K562 (cell line): ENCODE measurements at regions not wholly inside any gene's neighbourhood (a gene's known extent, or its start where the extent isn't known, plus 50 kb on each side); places are given as distances from the start of the nearest gene placed in this dataset.
A peak's percentile ranks its signal among the peaks of the same experiment; 100 is the strongest.

Source experiments
- ATAC-seq: fragments of 200-7000 bp; cut with Tn5 transposase; 3 replicates; pipeline ENCODE4 v1.9.1; 2020; ENCODE audit warnings: moderate library complexity
- BruUV-seq: library from RNA; stranded (reverse); fragments of 400-500 nt; replicated peaks from 2 replicates; lab custom pipeline; 2021; lab: Mats Ljungman, UMichigan
- CTCF ChIA-PET: fragments of 300-600 bp; formaldehyde crosslinking; extraction: SDS; loops from one replicate; lab custom pipeline; 2021; ENCODE audit warnings: low intra/inter-chr PET ratio; lab: Yijun Ruan, JAX
- POLR2A ChIA-PET: fragments of 300-600, 350-650 bp; sonication (Branson Sonifier 250); formaldehyde crosslinking; extraction: SDS; loops from one replicate; lab custom pipeline; 2021; ENCODE audit warnings: antibody characterized with exemption, inconsistent platforms; lab: Yijun Ruan, JAX
- DNase-seq, 4 experiments: peaks; one replicate each; pipeline versions ENCODE4 v3.0.0 to v3.0.0-alpha.2; 2011 to 2018; ENCODE audit warnings: low spot score in 3 of 4, mixed read lengths in 3 of 4; ENCODE audit errors: extremely low read depth in 1 of 4
- FAIRE-seq: peaks from 2 replicates; lab custom pipeline; 2011; peaks lifted over from hg19 to GRCh38; lab: Jason Lieb, UNC
- H2AFZ ChIP-seq: 2 replicates; pipeline ENCODE4 v1.6.0; 2011; ENCODE audit warnings: low read depth, low read length, control low read depth, inconsistent platforms
- H3K27ac ChIP-seq: fragments of 200-600 bp; 3 replicates; pipeline ENCODE4 v1.8.0; 2011; ENCODE audit warnings: low read depth, mild to moderate bottlenecking, control low read depth, inconsistent platforms, low read length, moderate library complexity, mixed read lengths; ENCODE audit errors: extremely low read depth
- H3K27me3 ChIP-seq, 2 experiments: fragments of 300-600 bp in 1 of 2; 2 replicates in 1 of 2; 3 replicates in 1 of 2; pipeline versions ENCODE4 v1.6.0 to v1.8.0; 2011; ENCODE audit warnings: inconsistent platforms in 2 of 2, low read length in 2 of 2, mild to moderate bottlenecking in 1 of 2, mixed read lengths in 1 of 2, moderate library complexity in 1 of 2; ENCODE audit not compliant: control insufficient read depth in 2 of 2, insufficient read depth in 2 of 2
- H3K36me3 ChIP-seq: fragments of 300-600 bp; 3 replicates; pipeline ENCODE4 v1.8.0; 2011; ENCODE audit warnings: mild to moderate bottlenecking, low read length, inconsistent platforms; ENCODE audit not compliant: control insufficient read depth, insufficient read depth
- H3K4me1 ChIP-seq, 2 experiments: fragments of 200-600 bp in 1 of 2; replicated peaks in 1 of 2; 2 replicates in 1 of 2; 3 replicates in 1 of 2; pipeline versions ENCODE4 v1.5.1 to v1.8.0; 2011; ENCODE audit warnings: inconsistent platforms in 2 of 2, low read length in 2 of 2, mild to moderate bottlenecking in 1 of 2, mixed read lengths in 1 of 2, moderate library complexity in 1 of 2; ENCODE audit not compliant: control insufficient read depth in 2 of 2, insufficient read depth in 2 of 2
- H3K4me2 ChIP-seq: 2 replicates; pipeline ENCODE4 v1.6.1; 2011; ENCODE audit warnings: low read length, control low read depth, inconsistent platforms, mixed read lengths; ENCODE audit not compliant: insufficient read depth
- H3K4me3 ChIP-seq: fragments of 200-600 bp; sonication (generic), shearing (Covaris generic); 2 replicates; pipeline ENCODE4 v1.5.1; 2016; ENCODE audit warnings: control low read depth, inconsistent platforms
- H3K79me2 ChIP-seq: fragments of 200-600 bp; 3 replicates; pipeline ENCODE4 v1.8.0; 2011; ENCODE audit warnings: low read length, inconsistent platforms; ENCODE audit not compliant: control insufficient read depth, insufficient read depth
- H3K9ac ChIP-seq, 2 experiments: 2 replicates each; pipeline versions ENCODE4 v1.6.0 to v1.6.1; 2011; ENCODE audit warnings: low read depth in 2 of 2, low read length in 2 of 2, control low read depth in 1 of 2, inconsistent platforms in 1 of 2, mild to moderate bottlenecking in 1 of 2, mixed read lengths in 1 of 2; ENCODE audit not compliant: insufficient read depth in 1 of 2
- H3K9me1 ChIP-seq: one replicate; pipeline ENCODE4 v1.6.0; 2011; ENCODE audit warnings: inconsistent platforms, mild to moderate bottlenecking, low read length, moderate library complexity; ENCODE audit not compliant: control insufficient read depth, insufficient read depth
- H3K9me3 ChIP-seq: replicated peaks from 2 replicates; pipeline ENCODE4 v1.5.1; 2011; ENCODE audit warnings: low read depth, low read length, inconsistent platforms; ENCODE audit not compliant: control insufficient read depth, insufficient read depth
- H4K20me1 ChIP-seq: replicated peaks from 2 replicates; pipeline ENCODE4 v1.6.1; 2011; ENCODE audit warnings: low read length, inconsistent platforms, mixed read lengths; ENCODE audit not compliant: control insufficient read depth, insufficient read depth
- ADNP ChIP-seq: fragments of 200-800 bp; sonication (Bioruptor generic); IDR thresholded peaks from 2 replicates; pipeline ENCODE4 v1.6.1; 2016; ENCODE audit warnings: missing genetic modification characterization, missing compliant biosample characterization
- NFIC ChIP-seq: fragments of 450-650 bp; IDR thresholded peaks from 2 replicates; pipeline ENCODE4 v1.6.1; 2017; ENCODE audit warnings: mild to moderate bottlenecking, inconsistent platforms
- NR4A1 ChIP-seq, 2 experiments: fragments of 250-450 bp in 1 of 2; fragments of 450-650 bp in 1 of 2; sonication (Bioruptor Pico) in 1 of 2; IDR thresholded peaks; 2 replicates each; pipeline versions ENCODE4 v1.4.0 to v1.6.1; 2016 to 2020; ENCODE audit warnings: mild to moderate bottlenecking in 2 of 2, missing compliant biosample characterization in 1 of 2, missing genetic modification characterization in 1 of 2, moderate library complexity in 1 of 2
- SAP30 ChIP-seq: fragments of 200-600 bp; sonication (generic); IDR thresholded peaks from 2 replicates; pipeline ENCODE4 v1.6.1; 2012; ENCODE audit warnings: borderline replicate concordance, low read depth, mild to moderate bottlenecking, moderate library complexity, low read length, control low read depth, inconsistent platforms; ENCODE audit not compliant: insufficient read depth, poor library complexity, severe bottlenecking
- WGBS: fragments of 100-300 bp; shearing (Covaris generic); methylation state at CpG from one replicate; pipeline ENCODE4 v1.1.6; 2016; ENCODE audit warnings: low coverage, mixed read lengths; ENCODE audit not compliant: insufficient coverage; ENCODE audit errors: missing lambda C conversion rate; 5-methylcytosine and 5-hydroxymethylcytosine counted together
- in situ Hi-C: fragments of 300-500 bp; cut with MboI; formaldehyde crosslinking; loops from 4 replicates; pipeline ENCODE4 v1.15.0; 2018; ENCODE audit warnings: inconsistent platforms, mixed read lengths
- intact Hi-C: fragments of 100-400 bp; cut with micrococcal nuclease; formaldehyde crosslinking; loops from 2 replicates; pipeline ENCODE4 v1.14.2; 2022

DNA sequence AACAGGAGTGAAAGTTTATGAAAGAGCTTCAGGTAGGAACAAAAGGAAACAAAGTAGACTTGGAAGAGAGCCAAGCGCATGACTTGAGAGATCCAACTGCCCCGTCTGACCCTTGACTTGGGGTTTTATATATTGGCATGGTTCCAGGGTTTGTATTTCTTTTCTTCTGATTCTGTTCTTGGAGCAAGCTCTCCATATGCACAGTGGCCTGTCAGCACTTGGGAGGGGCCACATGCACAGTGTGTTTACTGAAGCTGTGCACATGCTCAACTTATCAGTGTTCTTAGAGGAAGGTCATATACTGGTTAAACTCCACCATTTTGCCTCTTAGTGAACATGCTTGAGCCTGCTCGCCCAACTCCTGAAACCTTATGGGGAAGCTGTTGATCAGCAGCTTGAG lies 953.7 kb downstream of the TFAP2A start:
- ChIA-PET CTCF (no interaction called here), POLR2A (no interaction called here)
- DNase-seq: no peak
- peak; percentile 28; the same call in 1 of the 2 replicates for TF ChIP-seq NFIC
- no peak for TF ChIP-seq ADNP (tag)
- no peak for TF ChIP-seq SAP30
- Histone ChIP-seq H4K20me1 (no peaks in the 10 kb centered on the region), H3K4me1 (no peaks in the 10 kb centered on the region), H3K79me2 (no peaks in the 10 kb centered on the region), H2AFZ (no peak overlapping the region), H3K9me1 (no peaks in the 10 kb centered on the region), H3K9me3 (no peaks in the 10 kb centered on the region), H3K4me3 (no peak overlapping the region), H3K9ac (no peak overlapping the region), H3K4me2 (no peak overlapping the region), H3K36me3 (no peaks in the 10 kb centered on the region), H3K27me3 (no peaks in the 10 kb centered on the region), H3K27ac (no peak overlapping the region)
- intact Hi-C loops: no loop called here
- WGBS: 0% methylated on average over 3 of the region's 3 CpGs
- BruUV-seq: no TSS peak
- no peak for FAIRE-seq
- ATAC-seq: no peak
- in situ Hi-C loops: no loop called here

DNA sequence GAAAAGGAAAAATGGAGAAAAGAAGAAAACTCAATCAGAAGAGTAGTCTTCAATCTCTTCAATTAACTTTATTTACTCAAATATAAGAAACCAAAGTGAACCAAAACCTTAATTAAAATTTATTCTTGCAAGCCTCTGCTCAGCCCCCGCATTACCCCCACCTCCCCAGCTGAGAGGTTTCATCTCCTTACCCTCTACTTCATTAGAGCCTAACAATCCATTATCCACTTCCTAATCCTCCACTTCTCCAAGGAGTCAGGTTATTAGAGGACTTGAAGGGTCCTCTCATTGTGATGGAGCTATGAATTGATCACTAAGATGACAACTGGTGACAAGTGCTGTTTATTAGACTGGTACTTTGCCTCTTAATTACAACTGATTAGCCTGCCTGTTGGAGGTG lies 956.5 kb downstream of the TFAP2A start:
- FAIRE-seq: no peak
- Histone ChIP-seq H3K4me3 (no peak overlapping the region), H3K4me2 (no peak overlapping the region), H2AFZ (no peak overlapping the region), H3K9me3 (no peaks in the 10 kb centered on the region), H3K79me2 (no peaks in the 10 kb centered on the region), H3K9me1 (no peaks in the 10 kb centered on the region), H3K4me1 (no peaks in the 10 kb centered on the region), H4K20me1 (no peaks in the 10 kb centered on the region), H3K27me3 (no peaks in the 10 kb centered on the region), H3K9ac (no peak overlapping the region), H3K27ac (no peak overlapping the region), H3K36me3 (no peaks in the 10 kb centered on the region)
- no peak for DNase-seq
- WGBS: 5% methylated on average over 1 of the region's 1 CpG
- TF ChIP-seq NR4A1 (CRISPR knock-in tag; IDR thresholded peaks at IDR 0.05) (no peak), NR4A1 (tag; IDR thresholded peaks at IDR 0.05) (no peak)
- in situ Hi-C loops (no loop called here), intact Hi-C loops (no loop called here)
- no TSS peak for BruUV-seq
- ChIA-PET CTCF (no interaction called here), POLR2A (no interaction called here)
- ATAC-seq: no peak
